Ascending aorta (tissue), 2 donors: ENCODE measurements at regions not wholly inside any gene's neighbourhood (a gene's known extent, or its start where the extent isn't known, plus 50 kb on each side); places are given as distances from the start of the nearest gene placed in this dataset.

Experiments used
- DNase-seq, 2 donors: peaks; one replicate each; pipeline ENCODE4 v3.0.0-alpha.2; 2019; ENCODE audit warnings: low spot score in 2 of 2
- H3K27ac ChIP-seq, 2 donors: fragments of 200-600 bp; sonication (generic); one replicate each; pipeline ENCODE4 v1.5.1; 2016 to 2017; ENCODE audit warnings: mild to moderate bottlenecking in 1 of 2
- H3K27me3 ChIP-seq: fragments of 200-600 bp; sonication (generic); one replicate; pipeline ENCODE4 v1.5.1; 2017
- H3K36me3 ChIP-seq, 2 donors: fragments of 200-600 bp; sonication (generic); one replicate each; pipeline ENCODE4 v1.5.1; 2016
- H3K4me1 ChIP-seq, 2 donors: fragments of 200-600 bp; sonication (generic); one replicate each; pipeline ENCODE4 v1.5.1; 2016 to 2017; ENCODE audit warnings: mild to moderate bottlenecking in 1 of 2
- H3K4me3 ChIP-seq, 2 donors: fragments of 200-600 bp; sonication (generic); one replicate each; pipeline ENCODE4 v1.5.1; 2016 to 2017; ENCODE audit warnings: mild to moderate bottlenecking in 1 of 2
- H3K9me3 ChIP-seq, 2 donors: fragments of 200-600 bp; sonication (generic); one replicate each; pipeline ENCODE4 v1.5.1; 2016
- intact Hi-C: fragments of 100-400 bp; cut with DNase I; formaldehyde crosslinking; loops from one replicate; pipeline ENCODE4 v1.15.1; 2023
- TF ChIP-seq, protein P1 (sequence below), 3 experiments: fragments of 200-600 bp in 2 of 3; fragments of 450-650 bp in 1 of 3; sonication (generic) in 2 of 3; IDR thresholded peaks; one replicate each; pipeline ENCODE4 v1.5.1; 2016 to 2019; ENCODE audit warnings: antibody characterized with exemption in 3 of 3, mild to moderate bottlenecking in 1 of 3, moderate library complexity in 1 of 3

DNA sequence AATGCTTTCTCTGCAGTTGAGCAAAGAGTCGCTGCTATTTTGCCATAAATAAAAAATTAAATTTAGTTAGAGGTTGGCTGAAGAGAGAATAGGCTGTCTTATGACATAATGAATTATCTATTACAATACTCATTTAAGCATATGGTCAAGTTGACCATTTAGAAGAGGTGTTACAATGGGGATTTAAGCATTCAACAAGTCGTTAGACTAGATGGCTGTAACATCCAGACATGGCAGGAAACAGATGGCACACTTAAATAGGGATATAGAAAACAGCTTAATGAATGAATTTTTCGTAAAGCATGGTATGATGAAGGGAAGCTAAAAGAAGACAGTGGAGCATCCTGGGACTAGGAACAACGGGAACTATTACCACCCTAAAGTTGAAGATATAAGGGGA lies 160.3 kb upstream of the PTPRD start:
- TF ChIP-seq, protein P1, sequence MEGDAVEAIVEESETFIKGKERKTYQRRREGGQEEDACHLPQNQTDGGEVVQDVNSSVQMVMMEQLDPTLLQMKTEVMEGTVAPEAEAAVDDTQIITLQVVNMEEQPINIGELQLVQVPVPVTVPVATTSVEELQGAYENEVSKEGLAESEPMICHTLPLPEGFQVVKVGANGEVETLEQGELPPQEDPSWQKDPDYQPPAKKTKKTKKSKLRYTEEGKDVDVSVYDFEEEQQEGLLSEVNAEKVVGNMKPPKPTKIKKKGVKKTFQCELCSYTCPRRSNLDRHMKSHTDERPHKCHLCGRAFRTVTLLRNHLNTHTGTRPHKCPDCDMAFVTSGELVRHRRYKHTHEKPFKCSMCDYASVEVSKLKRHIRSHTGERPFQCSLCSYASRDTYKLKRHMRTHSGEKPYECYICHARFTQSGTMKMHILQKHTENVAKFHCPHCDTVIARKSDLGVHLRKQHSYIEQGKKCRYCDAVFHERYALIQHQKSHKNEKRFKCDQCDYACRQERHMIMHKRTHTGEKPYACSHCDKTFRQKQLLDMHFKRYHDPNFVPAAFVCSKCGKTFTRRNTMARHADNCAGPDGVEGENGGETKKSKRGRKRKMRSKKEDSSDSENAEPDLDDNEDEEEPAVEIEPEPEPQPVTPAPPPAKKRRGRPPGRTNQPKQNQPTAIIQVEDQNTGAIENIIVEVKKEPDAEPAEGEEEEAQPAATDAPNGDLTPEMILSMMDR (IDR thresholded peaks at IDR 0.05): no peak
- intact Hi-C loops: no loop called here
- H3K9me3 ChIP-seq: no peaks in the 10 kb centered on the region
- DNase-seq: no peak
- H3K27me3 ChIP-seq: no peaks in the 10 kb centered on the region
- H3K27ac ChIP-seq: no peak overlapping the region
- no peak overlapping the region for H3K4me3 ChIP-seq
- H3K4me1 ChIP-seq: no peaks in the 10 kb centered on the region
- no peaks in the 10 kb centered on the region for H3K36me3 ChIP-seq

DNA sequence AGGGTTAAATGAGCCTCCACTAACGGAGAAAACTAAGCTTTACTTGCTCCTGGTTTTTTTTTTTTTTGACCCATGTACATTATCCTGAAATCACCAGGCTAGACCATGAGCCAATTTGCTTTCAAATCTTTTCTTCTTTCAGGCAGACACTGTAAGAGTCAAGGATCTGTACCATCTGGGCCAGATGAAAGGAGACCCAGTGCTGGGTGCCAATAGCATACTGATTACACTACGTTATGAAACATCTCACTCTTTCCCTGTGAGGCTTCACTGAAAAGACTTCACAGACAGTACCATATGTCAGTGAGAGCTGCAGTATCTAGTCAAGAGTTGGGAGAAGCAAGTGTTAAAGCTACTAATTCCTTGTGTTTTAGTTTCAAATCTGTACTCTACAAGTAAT lies 161.2 kb upstream of the PTPRD start:
- TF ChIP-seq, protein P1 (IDR thresholded peaks at IDR 0.05): no peak
- Histone ChIP-seq H3K27me3 (no peaks in the 10 kb centered on the region), H3K4me1 (no peaks in the 10 kb centered on the region), H3K27ac (no peak overlapping the region), H3K4me3 (no peak overlapping the region), H3K9me3 (no peaks in the 10 kb centered on the region), H3K36me3 (no peaks in the 10 kb centered on the region)
- intact Hi-C loops: no loop called here
- no peak for DNase-seq

DNA sequence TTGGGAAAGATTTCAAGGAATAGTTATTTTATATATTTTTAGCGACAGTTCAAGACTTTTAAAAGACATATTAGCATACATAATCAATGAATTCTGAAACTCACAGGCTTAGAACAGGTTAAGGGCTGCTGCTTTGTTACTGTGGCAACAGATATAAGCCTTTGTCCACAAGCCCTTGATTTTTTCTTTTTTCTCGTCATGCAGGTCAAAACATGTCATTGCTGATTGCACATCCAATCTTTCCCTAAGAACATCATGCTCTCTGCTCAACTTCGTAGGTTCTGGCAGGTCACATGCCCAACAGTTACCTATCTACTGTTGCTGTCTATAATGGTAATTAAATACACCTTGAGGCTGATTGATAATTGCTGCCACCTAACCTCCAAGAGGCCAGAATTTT lies 172.5 kb upstream of the PTPRD start:
- intact Hi-C loops: no loop called here
- Histone ChIP-seq H3K27me3 (no peaks in the 10 kb centered on the region), H3K27ac (no peak overlapping the region), H3K4me1 (no peaks in the 10 kb centered on the region), H3K9me3 (no peaks in the 10 kb centered on the region), H3K36me3 (no peaks in the 10 kb centered on the region), H3K4me3 (no peak overlapping the region)
- DNase-seq: no peak
- TF ChIP-seq, protein P1 (IDR thresholded peaks at IDR 0.05): no peak

DNA sequence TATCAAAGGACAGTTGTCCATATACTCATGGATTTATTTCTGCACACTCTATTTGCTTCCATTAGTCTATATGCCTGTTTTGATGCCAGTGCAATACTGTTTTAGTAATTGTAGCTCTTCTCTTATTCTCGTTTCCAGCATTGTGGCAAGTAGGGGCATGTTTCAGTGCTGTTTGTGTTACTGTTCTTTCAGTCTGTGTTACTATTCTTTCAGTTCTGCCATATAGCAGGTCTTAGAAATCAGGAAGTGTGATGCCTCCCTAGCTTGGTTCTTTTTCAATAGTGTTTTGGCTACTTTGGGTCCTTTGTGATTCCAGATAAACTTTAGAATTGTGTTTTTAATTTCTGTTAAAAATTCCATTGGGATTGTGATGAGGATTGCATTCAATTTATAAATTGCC lies 180.5 kb upstream of the PTPRD start:
- H3K27me3 ChIP-seq: no peaks in the 10 kb centered on the region
- TF ChIP-seq, protein P1 (IDR thresholded peaks at IDR 0.05): no peak
- no peak overlapping the region for H3K4me3 ChIP-seq
- H3K4me1 ChIP-seq: no peaks in the 10 kb centered on the region
- H3K36me3 ChIP-seq: no peaks in the 10 kb centered on the region
- intact Hi-C loops: no loop called here
- H3K9me3 ChIP-seq: peaks cover 0 to 2% of the 10 kb centered on the region in 2 donors
- no peak for DNase-seq
- H3K27ac ChIP-seq: no peak overlapping the region

DNA sequence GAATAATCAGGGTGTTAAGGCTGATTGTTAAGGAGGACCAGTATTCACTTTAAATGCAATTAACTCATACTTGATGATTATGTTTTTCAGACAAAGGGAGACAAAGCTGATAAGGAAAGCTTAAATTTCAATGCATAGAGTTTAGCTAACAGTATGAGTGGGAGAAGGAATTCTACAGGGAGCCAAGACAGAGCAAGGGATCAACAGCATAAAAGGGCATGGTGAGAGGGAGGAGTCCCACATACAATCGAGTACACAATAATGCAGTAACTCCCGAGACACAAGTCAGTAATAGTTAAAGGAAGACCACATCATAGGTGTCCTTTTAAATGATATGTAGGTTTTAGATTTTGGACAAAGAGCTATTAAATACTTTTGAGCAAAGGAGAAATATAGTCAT lies 191.7 kb upstream of the PTPRD start:
- Histone ChIP-seq H3K27ac (no peak overlapping the region), H3K27me3 (no peaks in the 10 kb centered on the region), H3K36me3 (no peaks in the 10 kb centered on the region), H3K9me3 (no peaks in the 10 kb centered on the region), H3K4me3 (no peak overlapping the region), H3K4me1 (no peaks in the 10 kb centered on the region)
- intact Hi-C loops: no loop called here
- DNase-seq: no peak
- TF ChIP-seq, protein P1 (IDR thresholded peaks at IDR 0.05): no peak

DNA sequence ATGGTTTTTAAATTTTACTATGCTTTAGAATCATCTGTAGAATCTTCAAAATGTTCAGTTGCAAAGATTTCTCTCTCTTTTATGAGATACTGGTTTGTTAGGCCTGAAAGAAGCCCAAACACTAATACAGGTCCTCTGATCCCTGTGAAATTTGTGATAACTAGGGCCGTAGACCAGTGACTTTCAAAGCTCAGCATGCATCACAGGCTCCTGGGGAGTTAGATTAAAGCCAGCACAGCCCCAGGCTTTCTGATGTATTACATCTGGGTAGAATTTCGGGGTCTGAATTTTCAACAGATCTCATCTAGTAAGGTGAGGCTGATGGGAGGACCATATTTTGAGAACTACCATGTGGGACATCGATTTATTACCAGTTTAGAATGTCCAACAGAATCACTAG lies 194.1 kb upstream of the PTPRD start:
- H3K36me3 ChIP-seq: no peaks in the 10 kb centered on the region
- intact Hi-C loops: no loop called here
- no peak overlapping the region for H3K27ac ChIP-seq
- no peaks in the 10 kb centered on the region for H3K4me1 ChIP-seq
- no peaks in the 10 kb centered on the region for H3K9me3 ChIP-seq
- H3K4me3 ChIP-seq: no peak overlapping the region
- DNase-seq: no peak
- TF ChIP-seq, protein P1 (IDR thresholded peaks at IDR 0.05): no peak
- H3K27me3 ChIP-seq: no peaks in the 10 kb centered on the region
